NCI-H2171 (cell line): ENCODE measurements at regions not wholly inside any gene's neighbourhood (a gene's known extent, or its start where the extent isn't known, plus 50 kb on each side); places are given as distances from the start of the nearest gene placed in this dataset.

Source experiments
- DNase-seq: peaks from one replicate; lab custom pipeline; 2025; lab: John Stamatoyannopoulos, UW

GRCh38 chr1:226816576-226816975 is 53.8 kb upstream of the PSEN2 start:
- no peak for DNase-seq

- peak; percentile 29 for DNase-seq
Observed at GRCh38 chr1:226814751-226815537, 55.5 kb upstream of the PSEN2 start.

GRCh38 chr1:226813671-226814591 is 56.5 kb upstream of the PSEN2 start:
- no peak for DNase-seq

GRCh38 chr1:226810681-226811080 is 59.7 kb upstream of the PSEN2 start:
- no peak for DNase-seq

GRCh38 chr1:226809785-226810571 is 60.4 kb upstream of the PSEN2 start:
- DNase-seq: no peak

GRCh38 chr1:226808501-226808900 is 61.9 kb upstream of the PSEN2 start:
- no peak for DNase-seq

GRCh38 chr1:226806988-226807387 is 63.4 kb upstream of the PSEN2 start:
- no peak for DNase-seq

GRCh38 chr1:226804907-226805759 is 65.3 kb upstream of the PSEN2 start:
- no peak for DNase-seq

GRCh38 chr1:226800763-226801380 is 61.8 kb upstream of the ITPKB start:
- no peak for DNase-seq

- no peak for DNase-seq
Observed at GRCh38 chr1:226799634-226800281, 60.7 kb upstream of the ITPKB start.

GRCh38 chr1:226798427-226799411 is 59.6 kb upstream of the ITPKB start:
- no peak for DNase-seq

- no peak for DNase-seq
Observed at GRCh38 chr1:226797151-226797550, 58.1 kb upstream of the ITPKB start.

GRCh38 chr1:226793620-226794276 is 54.7 kb upstream of the ITPKB start:
- DNase-seq: no peak

GRCh38 chr1:226792368-226792767 is 53.3 kb upstream of the ITPKB start:
- DNase-seq: no peak

GRCh38 chr1:226790545-226791181 is 51.6 kb upstream of the ITPKB start:
- DNase-seq: no peak

- DNase-seq: no peak
Observed at GRCh38 chr1:226788965-226789364, 49.9 kb upstream of the ITPKB start.
